ENCODE measurements at regions not wholly inside any gene's neighbourhood (a gene's known extent, or its start where the extent isn't known, plus 50 kb on each side); places are given as distances from the start of the nearest gene placed in this dataset.
A peak's percentile ranks its signal among the peaks of the same experiment; 100 is the strongest.
"Not testable (repeated sequence)": the region's sequence is repeated elsewhere in the genome, so short reads cannot be mapped to it uniquely, and the experiment has no call there.

DNA sequence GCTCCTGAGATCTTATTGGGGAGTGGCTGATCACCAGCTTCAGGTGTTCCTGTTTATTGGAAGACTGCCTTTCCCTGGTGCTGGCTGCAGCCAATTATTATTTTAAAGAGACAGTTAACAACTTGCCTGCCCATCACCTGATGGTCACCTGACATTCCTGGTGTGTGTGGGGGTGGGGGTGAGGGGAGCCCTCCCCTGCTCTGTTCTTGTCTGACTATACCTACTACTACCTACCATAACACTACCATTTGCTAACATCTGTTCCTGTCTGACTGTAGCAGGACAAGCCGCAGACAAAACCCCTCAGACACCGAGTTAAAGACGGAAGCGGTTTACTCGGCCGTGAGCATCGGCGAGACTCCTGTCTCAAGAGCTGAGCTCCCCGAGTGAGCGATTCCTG is 54.9 kb upstream of the NBPF3 start:
- DNase-seq = no peak

GRCh38 chr1:21384620-21385019 is 55.3 kb upstream of the NBPF3 start:
- no peak for DNase-seq

DNA sequence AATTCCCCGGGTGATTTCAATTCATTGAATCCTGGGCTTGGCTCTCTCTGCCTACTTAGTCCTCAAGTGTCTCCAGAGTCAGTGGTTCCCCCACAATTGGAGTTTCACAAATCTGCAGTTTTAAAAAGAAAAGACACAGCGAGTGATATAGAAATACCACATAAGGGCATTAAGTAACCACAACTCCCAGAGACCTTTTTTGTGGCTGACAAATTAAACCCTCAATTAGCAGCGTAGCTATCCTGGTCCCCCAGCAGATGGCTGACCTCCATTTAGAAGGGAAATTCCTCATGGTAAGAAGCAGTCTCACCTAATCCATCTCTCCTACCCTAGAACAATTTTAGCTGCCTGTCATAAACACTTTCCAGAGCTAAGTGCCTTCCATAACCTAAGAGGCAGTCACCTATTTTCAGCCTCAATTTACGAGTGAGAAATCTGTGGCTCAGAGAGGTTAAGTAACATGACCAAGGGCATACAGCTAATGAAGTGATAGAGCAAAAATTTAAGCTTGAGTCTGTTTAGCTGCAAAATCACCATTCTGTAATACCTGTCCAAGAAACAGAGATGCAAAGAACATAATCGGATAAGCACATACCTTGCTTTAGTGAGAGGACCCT is 56.0 kb upstream of the NBPF3 start:
- DNase-seq = no peak

DNA sequence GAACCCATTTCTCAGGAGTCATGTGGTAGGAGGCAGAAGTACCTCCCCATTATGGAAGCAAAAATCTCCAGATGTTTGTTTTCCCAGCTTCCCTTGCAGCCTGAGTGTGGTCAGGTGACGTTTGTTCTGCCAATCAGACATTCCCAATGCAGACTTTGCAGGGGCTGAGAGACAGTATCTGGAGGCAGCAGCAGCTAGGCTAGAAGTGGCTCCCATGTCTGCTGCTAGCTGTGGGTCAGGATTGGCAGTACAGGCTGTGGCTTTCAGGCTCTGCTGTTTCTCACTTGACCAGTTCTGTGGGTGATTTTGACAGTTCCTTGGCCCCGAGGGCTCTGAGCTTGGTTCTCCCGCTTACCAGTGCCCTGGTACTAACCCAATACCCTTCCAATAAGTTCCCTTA is 58.6 kb upstream of the NBPF3 start:
- DNase-seq = no peak

GRCh38 chr1:21380147-21380546 is 59.8 kb upstream of the NBPF3 start:
- not testable (repeated sequence) for DNase-seq

DNA sequence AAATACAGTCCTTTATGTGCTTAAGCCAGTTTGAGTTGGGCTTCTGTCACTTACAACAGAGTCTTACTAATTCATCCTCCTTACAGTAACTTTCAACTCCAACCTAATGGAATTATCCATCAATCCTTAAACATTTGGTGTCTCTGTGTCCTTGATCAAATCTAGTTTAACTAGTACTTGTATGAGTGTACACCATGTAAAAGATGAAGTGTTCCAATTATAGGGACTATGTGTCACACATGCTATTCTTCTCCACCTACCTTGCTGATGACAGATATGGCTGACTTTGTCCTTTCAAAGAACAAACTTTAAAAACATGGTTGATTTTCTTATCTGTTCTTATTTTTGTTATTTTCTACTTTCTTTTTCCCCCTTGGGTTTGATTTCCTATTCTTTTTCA is 60.4 kb upstream of the NBPF3 start:
- DNase-seq = no peak

- no peak for DNase-seq
Measured at GRCh38 chr1:21378705-21379494, 61.0 kb upstream of the NBPF3 start.

DNA sequence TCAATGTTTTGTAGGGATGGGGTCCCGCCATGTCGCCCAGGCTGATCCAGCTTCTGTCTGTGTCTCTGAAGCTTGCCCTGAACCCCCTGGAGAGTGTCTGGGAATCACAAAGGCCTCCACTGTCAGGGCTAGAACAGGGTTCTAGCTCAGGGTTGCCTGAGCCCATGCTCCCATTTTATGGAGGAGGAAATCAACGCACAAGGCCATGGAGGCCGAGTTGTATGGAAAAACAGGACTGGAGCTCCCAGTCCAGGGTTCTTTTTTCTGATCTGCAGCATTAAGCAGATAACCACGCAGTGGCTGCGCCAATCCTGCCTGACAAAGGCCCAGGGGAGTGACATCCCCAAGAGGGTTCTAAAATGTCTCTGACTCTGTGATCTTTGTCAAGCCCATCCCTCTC is 67.6 kb upstream of the NBPF3 start:
- DNase-seq = no peak

GRCh38 chr1:21369905-21370304 is 70.0 kb upstream of the NBPF3 start:
- no peak for DNase-seq

DNA sequence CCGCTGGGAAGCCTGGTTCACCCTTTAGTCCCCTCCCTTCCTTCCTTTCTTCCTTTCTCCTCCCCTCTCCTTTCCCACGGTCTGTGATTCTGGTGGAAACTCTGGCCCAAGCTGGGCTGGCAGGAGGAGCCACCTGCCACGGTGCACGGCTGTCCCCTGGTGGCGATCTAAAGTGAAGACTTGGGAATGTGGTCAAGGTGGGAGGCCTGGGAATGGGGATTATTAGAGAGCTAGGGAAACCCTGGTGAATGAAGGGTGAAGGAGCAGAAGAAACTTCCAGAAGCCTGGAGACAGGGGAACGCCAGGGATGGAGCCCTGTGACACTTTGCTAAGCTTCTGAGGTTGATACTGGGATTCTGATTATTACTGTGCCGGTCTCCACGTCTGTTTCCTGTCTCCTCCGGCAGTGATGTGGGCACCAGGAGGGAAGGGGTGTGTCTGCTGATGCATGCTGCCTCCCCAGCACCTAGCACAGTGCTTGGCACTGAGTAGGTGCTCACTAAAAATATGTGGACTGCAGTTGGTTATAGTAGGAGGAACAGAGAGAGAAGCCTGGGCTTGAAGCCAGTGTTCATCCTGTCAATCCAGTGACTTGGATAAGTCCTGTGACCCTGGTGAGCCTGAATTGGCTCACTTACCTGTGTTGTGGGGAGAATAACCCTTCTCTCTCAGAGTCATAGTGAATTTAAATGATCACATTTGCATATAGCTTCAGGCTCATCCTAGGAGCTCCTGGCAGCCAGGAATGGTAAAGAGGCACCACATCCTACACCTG is 71.2 kb upstream of the NBPF3 start:
- DNase-seq = peak; percentile 85

DNA sequence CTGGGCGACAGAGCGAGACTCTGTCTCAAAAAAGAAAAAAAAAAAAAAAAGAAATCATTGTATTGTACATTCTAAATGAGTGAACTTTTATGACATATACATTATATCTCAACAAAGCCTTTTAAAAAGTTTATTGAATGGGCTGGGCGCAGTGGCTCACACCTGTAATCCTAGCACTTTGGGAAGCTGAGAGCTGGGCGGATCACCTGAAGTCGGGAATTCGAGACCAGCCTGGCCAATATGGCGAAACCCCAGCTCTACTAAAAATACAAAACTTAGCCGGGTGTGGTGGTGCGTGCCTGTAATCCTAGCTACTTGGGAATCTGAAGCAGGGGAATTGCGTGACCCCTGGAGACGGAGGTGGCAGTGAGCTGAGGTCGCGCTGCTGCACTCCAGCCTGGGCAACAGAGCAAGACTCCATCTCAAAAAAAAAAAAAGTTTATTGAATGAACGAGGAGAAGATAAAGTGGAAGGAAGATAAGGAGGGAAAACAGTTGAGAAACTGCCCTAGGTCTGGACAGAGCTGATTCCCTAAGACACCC is 71.9 kb upstream of the NBPF3 start:
- not testable (repeated sequence) for DNase-seq

- DNase-seq = no peak
Measured at GRCh38 chr1:21366288-21366687, 73.6 kb upstream of the NBPF3 start.

- no peak for DNase-seq
Measured at GRCh38 chr1:21365036-21365435, 74.8 kb upstream of the ECE1 start.

GRCh38 chr1:21362096-21362495 is 71.8 kb upstream of the ECE1 start:
- DNase-seq = no peak

GRCh38 chr1:21361506-21361905 is 71.2 kb upstream of the ECE1 start:
- no peak for DNase-seq

DNA sequence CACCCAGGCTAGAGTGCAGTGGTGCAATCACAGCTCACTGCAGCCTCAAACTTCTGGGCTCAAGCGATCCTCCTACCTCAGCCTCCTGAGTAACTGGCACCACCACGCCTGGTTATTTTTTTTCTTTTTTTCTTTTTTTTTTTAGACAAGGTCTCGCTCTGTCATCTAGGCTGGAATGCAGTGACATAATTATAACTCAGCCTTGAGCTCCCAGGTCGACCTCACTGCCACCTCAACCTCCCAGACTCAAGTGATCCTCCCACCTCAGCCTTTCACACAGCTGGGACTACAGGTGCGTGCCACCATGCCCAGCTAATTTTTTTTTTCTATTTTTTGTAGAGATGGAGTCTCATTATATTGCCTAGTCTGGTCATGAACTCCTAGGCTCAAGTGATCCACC is 66.9 kb upstream of the ECE1 start:
- no peak for DNase-seq

GRCh38 chr1:21355956-21356355 is 65.7 kb upstream of the ECE1 start:
- no peak for DNase-seq

GRCh38 chr1:21352586-21352985 is 62.3 kb upstream of the ECE1 start:
- no peak for DNase-seq

DNA sequence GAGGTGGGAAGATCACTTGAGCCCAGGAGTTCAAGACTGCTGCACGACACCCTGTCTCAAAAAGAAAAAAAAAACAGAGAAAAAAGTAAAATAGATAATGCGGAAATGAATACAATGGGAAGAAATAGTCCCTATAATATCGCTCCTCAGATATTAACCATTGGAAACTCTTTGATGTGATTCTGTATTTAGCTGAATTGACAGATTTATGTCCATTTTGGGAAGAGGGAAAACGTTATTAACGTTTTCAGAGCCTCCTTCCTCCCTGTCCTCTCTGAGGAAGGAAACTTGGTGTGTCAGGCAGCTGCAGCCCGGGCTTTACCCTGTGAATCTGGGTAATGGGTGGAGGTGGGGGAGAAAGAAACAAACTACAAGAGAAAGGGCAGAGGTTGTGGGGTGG is 61.6 kb upstream of the ECE1 start:
- no peak for DNase-seq

DNA sequence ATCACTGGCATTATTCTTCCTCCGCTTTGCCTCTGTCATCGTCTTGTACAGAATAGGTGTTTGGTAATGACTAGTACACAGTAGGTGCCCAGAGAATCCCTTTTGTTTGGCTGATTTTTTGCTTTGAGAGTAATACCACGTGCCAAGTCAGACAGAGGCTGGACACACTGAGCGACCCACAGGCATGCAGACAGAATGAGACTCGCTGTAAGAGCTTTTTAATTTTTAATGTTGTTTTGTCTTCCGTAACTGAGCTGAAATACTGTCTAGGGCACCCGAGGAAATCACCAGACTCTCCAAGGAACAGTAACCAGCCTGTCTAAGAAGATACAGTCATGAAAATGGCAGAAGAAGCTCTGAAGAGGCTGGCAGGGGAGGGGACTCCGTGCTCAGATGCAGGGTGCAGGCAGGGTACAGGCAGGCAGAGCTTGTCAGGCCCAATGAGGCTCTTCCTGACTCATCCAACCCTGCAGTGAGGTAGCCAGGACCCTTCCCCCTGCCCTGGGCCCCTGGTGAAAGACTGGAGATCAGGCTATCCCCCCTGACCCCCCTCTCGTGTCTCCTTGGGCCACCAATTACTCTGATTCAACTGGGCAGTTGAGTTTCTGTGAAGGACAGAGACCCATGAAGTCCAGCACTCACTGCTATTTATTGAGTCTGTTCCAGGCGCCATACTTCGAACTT is 60.1 kb upstream of the ECE1 start:
- DNase-seq = no peak

GRCh38 chr1:21349693-21350092 is 59.4 kb upstream of the ECE1 start:
- no peak for DNase-seq

GRCh38 chr1:21347072-21347581 is 56.9 kb upstream of the ECE1 start:
- no peak for DNase-seq

Measured in left hindlimb (tissue), 1 donor.